SKM-1 (cell line): ENCODE measurements at regions not wholly inside any gene's neighbourhood (a gene's known extent, or its start where the extent isn't known, plus 50 kb on each side); places are given as distances from the start of the nearest gene placed in this dataset.
"Not testable (repeated sequence)": the region's sequence is repeated elsewhere in the genome, so short reads cannot be mapped to it uniquely, and the experiment has no call there.

Experiments
- DNase-seq: peaks from one replicate; lab custom pipeline; 2025; ENCODE audit not compliant: unreplicated experiment; lab: John Stamatoyannopoulos, UW

DNA sequence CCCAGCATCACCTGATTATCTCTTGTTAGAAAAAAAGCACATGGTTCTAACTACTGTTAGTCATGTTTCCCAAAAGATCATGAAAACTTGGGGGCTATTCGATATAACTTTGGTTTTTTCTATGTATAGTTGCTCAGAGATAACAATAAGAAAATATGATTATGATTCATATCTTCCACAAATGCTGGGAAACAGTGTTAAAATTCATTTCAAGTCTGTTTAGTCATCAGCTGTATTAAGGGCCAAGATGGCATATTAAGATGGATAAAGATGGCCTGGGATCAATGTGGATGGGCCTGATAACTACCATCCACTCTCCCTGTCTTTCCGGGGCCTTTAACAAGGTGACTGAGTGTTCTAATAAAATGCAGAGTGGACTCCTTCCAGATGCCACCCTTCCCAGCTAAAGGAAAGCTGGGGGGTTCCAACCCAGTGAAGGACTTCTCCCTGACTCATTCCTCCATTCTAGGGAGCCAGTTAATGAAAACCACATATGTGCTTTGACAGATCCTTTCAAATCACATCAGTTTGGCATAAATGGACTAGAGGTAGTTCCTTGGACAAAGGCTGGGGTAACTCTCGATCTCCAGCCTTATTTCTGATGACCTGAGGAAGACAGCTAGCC lies 221.6 kb downstream of the VAPA start:
- DNase-seq: no peak

DNA sequence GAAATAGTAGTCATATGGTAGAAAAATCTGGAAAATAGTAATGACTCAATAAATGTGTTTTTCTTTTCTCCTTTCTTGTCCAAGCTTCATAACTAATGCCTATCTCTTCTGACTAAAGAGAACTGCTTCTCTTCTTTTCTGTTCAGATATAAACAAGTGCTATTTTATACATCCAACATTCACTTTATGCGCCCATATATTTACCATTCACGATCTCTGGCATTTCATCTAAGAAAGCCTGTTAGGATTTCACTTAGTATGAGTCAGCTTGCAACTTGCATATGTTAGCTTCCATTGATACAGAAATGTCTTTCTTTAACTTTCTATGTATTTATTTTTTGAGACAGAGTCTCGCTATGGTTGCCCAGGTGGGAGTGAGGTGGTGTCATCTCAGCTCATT lies 224.9 kb downstream of the VAPA start:
- DNase-seq: no peak

DNA sequence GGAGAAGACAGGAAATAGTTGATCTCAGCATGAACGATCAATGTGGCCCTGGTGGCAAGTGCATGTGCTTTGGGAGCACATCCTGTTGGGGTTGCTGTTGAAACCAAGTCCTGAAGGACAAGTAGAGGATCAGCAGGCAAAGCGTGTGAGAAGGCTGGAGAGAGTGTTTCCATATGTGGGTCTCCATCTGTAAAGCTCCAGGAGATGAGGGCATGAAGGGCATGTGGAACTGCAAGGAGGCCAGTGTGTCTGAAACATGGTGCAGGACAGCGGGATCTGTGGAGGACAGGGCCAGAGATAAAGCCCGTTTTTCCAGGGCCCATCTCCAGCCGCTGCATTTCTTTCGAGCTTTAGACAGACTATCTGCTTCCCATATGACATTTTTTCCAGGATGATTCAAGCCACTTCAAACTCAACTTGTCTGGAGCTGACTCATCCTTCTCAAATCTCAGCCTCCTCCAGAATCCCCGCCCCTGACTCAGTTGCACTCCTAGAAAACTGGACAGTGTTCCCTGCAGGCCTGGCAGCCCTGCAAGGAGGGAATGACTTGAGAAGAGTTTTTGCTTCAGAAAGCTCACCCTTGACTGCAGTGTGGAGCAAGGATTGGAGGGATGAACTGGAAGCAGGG lies 226.1 kb downstream of the VAPA start:
- DNase-seq: no peak

DNA sequence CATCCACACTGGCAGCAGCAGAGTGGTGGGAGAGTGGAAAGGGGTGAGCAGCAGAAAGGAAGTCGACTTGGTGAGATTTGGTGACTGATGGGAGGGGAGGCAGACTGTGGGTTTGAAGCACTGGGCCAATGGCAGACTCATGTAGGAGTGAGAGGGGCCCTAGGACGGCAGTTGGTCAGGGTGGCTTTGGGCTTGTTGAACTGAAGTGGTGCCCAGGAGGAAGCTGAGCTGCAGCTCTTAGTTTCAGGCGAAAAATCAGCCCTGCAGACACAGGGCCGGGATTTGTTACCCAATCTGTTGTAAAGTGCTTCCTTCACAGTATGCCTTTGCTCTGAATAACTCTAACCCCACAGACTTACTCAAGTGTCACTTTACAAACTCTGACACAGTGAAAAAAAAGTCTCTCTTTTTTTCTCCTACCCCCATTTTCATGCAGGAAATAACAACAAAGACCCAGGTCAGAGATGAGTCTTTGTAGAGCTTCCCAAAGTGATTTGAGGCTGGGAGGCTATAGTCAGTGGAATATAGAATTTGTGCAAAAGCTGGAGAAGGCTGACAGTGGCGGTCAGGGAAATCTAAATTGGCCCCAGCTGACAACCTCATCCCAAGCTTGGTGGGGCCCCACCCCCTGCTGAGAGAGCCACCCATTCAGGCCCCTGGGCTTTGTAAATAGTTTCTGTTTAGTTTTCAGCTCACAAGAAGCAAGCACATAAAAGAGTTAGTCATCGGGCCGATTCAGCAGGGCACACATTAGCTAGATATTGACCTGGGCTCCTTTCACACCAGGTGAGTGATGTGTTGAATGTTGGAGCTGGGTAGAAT lies 226.9 kb downstream of the VAPA start:
- DNase-seq: no peak

DNA sequence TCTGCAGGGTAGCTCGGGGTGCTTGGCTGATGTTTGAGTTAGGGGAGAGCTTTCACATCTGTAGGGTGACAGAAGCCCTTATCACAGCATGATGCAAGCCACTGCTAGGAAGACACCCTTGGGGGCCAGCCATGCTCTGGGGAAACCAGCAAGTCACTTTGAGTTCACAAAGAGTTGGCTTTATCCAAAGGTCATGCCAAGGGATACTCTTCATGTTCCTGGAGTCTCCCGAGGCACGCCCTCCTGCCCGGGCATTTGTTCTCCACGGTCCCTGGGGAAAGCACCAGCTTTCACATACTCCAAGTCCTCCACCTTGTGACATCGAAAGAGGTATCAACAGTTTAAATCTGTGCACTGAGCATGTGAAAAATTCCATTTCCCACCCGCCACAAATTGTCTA lies 227.7 kb downstream of the VAPA start:
- DNase-seq: no peak

DNA sequence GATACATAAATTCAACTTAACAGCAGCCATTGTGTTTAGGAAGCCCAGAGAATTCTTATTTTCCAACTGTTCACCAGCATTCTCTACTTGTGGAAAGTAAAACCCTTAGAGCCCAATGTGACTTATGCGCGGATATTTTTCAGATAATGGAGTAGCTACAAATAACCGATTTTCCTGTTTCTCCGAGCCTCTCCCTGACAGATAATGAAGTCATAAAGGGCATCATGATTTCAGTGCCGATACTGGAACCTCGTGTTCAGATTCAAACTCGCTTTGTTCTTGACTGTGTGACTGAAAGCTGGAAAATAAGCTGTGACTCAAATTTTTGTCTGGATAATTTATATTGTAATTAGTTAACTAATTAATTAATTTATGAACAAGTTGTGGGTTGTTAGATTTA lies 228.2 kb downstream of the VAPA start:
- DNase-seq: no peak

DNA sequence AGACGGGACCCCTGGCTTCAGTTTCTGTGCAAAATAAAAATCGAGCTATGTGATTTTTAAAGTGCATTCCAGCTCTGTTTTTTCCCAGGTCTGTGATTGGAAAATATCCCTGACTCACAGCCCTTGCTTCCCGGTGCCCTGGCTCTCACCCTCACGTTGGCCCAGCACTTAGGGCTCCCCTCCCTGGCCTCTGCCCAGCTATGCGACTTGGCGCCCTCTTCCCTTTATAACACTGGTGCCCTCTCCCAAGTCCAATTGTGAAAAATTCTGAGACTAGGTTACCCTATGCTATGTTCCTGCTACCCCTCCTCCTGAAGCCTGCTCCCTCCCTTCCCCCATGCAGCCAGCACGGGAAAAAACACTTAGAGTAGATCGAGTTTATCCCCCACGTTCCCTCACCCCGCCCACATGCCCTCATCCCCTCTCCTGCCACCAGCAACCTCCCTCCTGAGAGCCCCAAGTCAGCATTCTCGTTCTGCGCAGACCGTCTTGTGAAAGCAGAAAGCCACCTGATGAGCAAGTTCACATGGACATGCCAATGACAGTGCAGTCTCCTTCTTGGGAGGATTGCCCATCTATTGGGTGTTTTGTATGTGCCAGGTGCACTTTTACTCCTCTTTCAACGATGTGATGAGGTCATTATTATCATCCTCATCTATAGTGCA lies 228.8 kb downstream of the VAPA start:
- no peak for DNase-seq

DNA sequence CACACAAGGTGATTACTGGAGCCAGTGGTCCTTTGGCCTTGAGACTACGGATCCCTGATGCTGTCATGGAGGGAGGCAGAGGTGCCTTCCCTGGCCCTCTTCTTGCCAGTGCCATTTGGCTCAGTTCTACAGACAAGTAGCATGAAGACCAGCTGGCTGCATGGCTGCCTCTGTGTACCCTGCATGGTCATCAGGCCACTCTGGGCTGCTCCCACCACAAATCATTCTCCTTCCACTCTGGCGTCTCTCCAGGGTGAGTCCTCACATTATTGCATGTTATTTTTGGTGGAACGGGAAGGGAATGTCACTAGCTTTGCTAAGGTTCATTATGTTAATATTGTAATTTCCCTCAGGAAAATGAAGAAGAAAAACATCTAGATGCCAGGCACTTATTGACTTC lies 229.8 kb downstream of the VAPA start:
- DNase-seq: no peak

DNA sequence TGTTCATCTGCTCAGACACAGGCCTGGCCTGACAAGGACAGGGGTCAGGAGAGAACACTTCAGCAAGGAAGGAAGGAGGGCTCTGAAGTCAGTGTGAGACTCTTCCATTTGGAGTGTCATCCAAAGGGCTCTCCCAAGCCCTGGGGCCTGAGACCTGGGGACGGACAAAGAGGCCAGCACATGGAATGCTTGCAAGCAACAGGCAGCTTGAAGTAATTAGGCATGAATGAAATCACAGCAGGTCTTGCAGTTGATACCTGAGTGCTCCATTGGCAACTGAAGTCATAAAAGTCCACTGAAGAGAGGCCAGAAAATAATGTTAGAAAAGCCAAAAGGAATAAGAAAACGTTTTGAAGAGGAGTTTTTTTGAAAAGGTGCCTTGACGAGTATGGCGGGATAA lies 231.7 kb downstream of the VAPA start:
- no peak for DNase-seq

DNA sequence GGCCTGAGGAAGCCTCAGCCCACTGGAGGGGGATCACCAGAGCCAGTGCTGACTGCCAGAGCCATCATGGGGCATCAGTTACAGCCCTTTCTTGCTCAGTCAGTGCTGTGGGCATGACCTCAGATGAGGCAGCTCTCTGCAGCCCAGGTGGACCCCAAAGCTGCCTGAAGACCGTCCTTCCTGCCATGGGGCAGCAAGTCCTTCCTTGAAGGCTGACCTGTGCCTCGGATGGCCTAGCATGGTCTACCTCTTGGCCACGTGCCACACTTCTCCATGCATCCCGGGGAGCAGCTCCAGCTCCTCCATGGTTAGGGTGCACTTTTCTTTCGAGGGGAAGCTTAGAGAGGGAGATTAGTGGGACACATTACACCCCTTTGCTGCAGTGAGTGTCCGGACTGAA lies 233.4 kb downstream of the VAPA start:
- DNase-seq: no peak

DNA sequence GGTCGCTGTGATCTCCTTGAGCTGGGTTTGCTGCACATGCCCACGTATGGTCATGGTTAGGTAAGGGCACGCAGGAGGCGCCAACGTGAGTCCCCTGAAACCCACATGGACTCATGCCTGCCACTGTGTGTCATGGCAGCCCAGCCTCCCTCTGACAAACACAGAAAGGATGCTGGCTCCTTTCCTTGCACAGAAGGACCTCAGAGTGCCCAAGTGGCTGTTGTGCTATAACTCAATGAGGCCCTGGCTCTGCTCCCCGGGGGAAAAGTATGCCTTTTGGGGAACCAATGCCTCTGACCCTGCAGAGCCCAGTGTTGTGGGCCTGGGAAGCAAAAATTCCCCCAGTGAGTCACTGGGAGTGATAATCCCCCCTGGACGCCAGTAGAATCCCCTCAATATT lies 233.9 kb downstream of the VAPA start:
- DNase-seq: no peak

DNA sequence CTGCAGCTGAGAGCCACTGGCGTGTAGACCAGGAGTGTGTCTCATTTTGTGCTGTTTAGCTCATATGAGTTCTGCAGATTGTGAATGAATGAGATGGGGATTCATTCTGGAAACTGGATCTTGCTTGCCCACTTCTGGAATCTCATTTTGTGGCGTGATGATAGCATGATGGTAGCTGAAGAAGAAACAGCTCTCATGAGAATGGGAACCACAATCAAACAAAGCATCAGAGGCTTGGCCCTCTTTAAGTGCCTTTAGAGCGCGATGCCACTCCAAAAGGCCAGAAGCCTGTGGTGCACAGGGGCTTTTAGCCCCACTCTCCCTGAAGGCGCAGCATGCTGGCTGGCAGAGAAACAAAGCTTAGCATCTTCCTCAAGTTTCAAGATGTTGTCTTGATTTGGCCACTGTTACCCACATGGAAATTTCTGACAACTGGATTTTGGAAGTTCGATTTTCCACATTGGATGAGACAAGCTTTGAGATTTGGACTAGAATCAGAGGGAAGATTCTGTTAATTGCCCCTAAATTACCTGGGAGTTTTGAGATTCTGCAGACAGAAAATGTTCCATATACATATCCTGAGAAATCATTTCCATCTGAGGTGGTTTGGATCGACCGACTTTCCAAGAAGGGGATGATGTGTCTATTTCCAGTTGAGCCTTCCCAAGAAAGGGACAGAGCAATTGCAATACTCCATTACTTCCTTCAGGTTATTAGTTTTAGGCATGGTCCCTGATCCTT lies 234.5 kb downstream of the VAPA start:
- no peak for DNase-seq

DNA sequence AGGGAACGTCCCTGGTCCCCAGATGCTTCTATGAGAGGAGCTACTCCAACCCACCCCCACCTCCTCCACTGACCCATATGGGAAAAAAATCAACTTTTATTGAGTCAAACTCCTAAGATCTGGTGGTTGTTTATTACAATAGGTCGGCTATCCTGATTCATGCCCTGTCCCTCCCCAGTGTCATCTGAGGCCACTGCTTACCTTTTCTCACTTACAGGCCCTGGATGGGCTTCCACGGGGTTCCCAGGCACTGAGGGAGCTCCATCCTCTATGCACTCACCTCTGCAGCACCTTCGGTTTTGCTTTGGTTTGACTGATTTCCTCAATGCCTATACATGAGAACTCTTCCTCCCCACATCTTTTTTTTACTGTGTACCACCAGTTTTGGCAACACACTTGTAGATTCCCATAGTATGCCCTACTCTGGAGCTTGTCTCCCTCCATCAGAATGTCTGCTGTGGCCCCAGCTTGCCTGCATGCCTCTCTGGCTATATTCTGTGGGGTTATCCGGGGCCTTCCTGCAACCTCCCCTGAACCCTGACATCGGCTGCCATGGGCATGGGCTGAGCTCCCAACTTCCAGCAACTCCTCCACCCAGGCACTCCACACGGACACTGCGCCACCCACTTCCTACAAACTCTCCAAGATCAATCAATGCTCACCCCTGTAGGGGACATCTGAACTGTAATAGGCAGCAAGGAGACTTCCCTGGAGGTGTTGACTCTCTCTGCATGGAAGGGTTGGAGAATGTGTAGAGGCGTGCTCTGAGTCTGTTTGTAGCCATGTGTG lies 236.1 kb downstream of the VAPA start:
- DNase-seq: no peak

DNA sequence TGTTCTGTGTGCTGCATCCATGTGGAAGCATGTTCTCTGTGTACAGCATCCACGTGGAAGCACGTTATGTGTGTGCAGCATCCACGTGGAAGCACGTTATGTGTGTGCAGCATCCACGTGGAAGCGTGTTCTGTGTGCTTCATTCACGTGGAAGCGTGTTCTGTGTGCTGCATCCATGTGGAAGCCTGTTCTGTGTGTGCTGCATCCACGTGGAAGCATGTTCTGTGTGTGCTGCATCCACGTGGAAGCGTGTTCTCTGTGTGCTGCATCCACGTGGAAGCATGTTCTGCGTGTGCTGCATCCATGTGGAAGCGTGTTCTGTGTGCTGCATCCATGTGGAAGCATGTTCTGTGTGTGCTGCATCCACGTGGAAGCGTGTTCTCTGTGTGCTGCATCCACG lies 236.8 kb downstream of the VAPA start:
- not testable (repeated sequence) for DNase-seq

DNA sequence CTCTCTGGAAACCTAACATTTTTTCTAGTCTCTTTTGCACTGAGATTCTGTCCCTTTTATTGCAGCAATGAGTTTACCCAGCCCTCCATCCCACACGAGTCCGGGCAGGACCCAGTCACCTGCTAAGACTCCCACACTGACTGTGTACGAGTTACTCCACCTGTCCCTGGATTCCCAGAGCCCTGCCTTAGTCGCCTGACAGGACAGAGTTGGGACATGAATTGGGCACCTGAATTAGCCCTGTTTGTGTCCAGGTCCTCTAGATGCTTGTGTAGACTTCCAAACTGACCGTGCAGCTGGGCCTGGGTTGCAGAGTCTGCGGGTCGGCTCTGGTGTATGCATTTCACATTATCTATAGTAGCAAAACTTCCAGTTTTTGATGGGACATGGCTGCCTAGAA lies 238.7 kb downstream of the VAPA start:
- DNase-seq: no peak

DNA sequence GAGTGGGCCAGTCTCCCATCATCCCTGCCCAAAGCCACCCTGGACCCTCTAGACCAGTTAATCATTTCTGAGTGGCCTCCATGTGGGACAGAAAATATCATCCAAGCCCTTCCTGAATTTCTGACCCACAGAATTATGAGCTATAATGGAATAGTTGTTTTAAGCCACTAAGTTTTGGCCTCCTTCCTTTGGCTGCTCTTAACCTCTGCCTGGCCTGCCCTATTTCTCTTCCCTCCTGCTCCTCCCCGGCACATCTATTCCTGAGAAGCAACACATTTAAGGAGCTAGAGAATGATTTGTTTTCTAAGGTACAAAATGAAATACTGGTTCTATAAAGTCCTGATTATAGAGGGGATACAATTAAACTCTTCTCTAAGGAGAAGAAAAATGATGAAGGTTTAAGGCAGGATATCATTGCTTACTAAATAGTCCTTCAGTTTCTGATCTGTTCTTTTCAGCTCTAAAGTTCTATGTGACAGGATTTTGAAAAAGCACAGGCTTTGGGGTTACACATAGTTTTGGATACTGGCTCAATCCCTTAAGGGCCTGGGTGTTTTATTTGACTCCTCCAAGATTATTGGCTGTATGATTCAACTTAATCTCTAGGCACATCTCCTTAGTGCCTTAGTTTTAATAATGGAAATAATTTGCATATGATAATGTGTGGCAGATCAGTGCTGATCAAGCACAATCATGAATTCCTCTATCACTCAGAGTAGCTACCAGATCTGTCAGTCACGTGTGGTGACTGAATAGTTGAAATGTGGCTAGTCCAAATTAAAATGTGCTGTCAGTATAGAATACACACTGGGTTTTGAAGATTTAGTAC lies 240.3 kb downstream of the VAPA start:
- no peak for DNase-seq

DNA sequence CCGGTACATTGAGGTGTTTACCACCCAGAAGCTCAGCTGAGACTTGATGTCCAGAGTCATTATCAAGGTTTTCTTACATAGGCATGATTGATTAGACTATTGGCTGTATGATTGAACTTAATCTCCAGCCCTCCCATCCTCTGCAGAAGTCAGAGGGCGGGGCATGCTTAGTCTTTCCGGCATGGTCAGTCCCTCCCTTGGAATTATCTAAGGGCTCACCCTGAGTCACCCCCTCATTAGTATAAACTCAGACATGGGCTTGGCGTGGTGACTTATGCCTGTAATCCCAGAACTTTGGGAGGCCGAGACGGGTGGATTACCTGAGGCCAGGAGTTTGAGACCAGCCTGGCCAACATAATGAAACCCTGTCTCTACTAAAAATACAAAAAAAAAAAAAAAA lies 243.9 kb downstream of the VAPA start:
- no peak for DNase-seq

DNA sequence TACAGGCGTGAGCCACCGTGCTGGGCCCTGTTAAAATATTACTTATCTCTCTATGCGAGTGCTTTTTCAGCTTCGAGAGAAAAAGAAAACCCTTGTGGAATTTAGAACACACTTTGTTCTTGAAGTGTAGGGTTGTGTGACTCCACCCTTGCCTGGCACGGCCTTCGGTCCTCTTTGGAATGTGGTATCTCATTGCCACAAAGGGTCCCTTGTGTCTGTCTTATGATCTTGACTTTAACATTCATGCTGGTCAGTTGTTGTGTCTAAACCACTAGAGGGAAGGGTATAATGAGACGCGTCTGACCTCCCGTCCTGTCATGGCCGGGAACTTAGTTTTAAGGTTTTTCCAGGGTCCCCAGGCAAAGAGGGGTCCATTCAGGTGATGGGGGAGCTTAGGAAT lies 246.4 kb downstream of the VAPA start:
- no peak for DNase-seq

DNA sequence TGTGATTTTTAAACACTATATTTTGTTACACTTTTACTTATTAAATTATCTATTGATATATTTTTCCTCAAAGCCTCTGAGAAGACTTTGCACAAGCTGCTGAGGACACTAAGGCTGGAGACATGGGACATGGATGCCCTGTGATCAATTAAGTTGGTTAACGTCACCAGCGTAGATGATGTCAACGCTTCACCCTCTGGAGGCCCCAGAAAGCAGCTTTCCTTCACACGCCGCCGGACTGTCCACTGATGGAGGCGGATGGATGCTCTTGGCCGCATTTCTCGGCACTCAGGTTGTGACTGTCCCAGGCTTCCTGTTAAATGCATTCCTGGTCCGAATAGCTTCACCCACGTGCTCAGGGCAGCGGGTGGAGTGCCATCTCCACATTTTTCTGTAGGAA lies 247.5 kb downstream of the VAPA start:
- DNase-seq: no peak

DNA sequence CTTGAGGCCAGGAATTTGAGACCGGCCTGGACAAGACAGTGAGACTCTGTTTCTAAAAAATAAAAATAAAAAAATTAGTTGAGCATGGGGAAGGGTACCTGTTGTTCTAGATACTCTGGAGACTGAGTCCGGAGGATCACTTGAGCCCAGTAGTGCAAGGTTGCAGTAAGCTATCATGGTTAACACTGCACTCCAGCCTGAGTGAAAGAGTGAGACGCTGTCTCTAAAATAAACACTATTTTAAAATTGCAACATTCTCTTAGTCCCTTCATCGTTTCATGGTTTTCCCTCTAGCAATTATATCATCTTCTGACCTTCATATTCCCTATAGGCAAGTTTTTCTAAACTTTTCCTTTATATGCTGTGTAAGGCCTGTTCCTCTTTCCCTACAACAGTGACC lies 248.5 kb downstream of the VAPA start:
- DNase-seq: no peak
